ENCODE measurements at regions not wholly inside any gene's neighbourhood (a gene's known extent, or its start where the extent isn't known, plus 50 kb on each side); places are given as distances from the start of the nearest gene placed in this dataset.

- ChIA-PET POLR2A (no interaction called here), CTCF (no interaction called here)
- H3K4me1 ChIP-seq (ENCODE audit: control insufficient read depth, insufficient read depth, low read length), result no peaks in the 10 kb centered on the region
- H3K36me3 ChIP-seq (ENCODE audit: control insufficient read depth in 2 of 2, insufficient read depth in 1 of 2, low read length in 2 of 2), result no peaks in the 10 kb centered on the region
- H3K27ac ChIP-seq (ENCODE audit: extremely low read depth, low read depth, low read length), result no peak overlapping the region
- no peak overlapping the region for H3K4me3 ChIP-seq (ENCODE audit: low read depth, low read length)
- TF ChIP-seq GLIS2 (tag by site-specific recombination; IDR thresholded peaks at IDR 0.05) (no peak), TRIM28 (IDR thresholded peaks at IDR 0.05; ENCODE audit: borderline replicate concordance, low read length) (no peak), FEZF1 (tag by site-specific recombination; IDR thresholded peaks at IDR 0.05) (no peak), ZSCAN23 (tag by site-specific recombination; IDR thresholded peaks at IDR 0.05) (no peak), ZNF341 (tag by site-specific recombination; IDR thresholded peaks at IDR 0.05; ENCODE audit: low read depth) (no peak), ZNF521 (tag by site-specific recombination; IDR thresholded peaks at IDR 0.05) (no peak)
- H3K9me3 ChIP-seq (ENCODE audit: control insufficient read depth, insufficient read depth, low read depth, low read length), result no peaks in the 10 kb centered on the region
Observed at GRCh38 chr5:98157368-98157767, 616.1 kb upstream of the RGMB start.

- Histone ChIP-seq H3K4me1 (ENCODE audit: control insufficient read depth, insufficient read depth, low read length) (no peaks in the 10 kb centered on the region), H3K36me3 (ENCODE audit: control insufficient read depth in 2 of 2, insufficient read depth in 1 of 2, low read length in 2 of 2) (no peaks in the 10 kb centered on the region), H3K27ac (ENCODE audit: extremely low read depth, low read depth, low read length) (no peak overlapping the region), H3K9me3 (ENCODE audit: control insufficient read depth, insufficient read depth, low read depth, low read length) (no peaks in the 10 kb centered on the region), H3K4me3 (ENCODE audit: low read depth, low read length) (no peak overlapping the region)
- ChIA-PET POLR2A (no interaction called here), CTCF (interaction anchor here (0.9 kb wide), 1 partner anchor 242 kb away, joined by 3 read pairs; no protein-coding TSS in a partner anchor)
- TF ChIP-seq ZNF341 (tag by site-specific recombination; IDR thresholded peaks at IDR 0.05; ENCODE audit: low read depth) (no peak), ZNF571 (tag by site-specific recombination; IDR thresholded peaks at IDR 0.05) (no peak), ZNF692 (tag by site-specific recombination; IDR thresholded peaks at IDR 0.05) (no peak), ZNF169 (tag by site-specific recombination; IDR thresholded peaks at IDR 0.05) (no peak), ZNF121 (tag by site-specific recombination; IDR thresholded peaks at IDR 0.05) (no peak), ZNF645 (tag by site-specific recombination; IDR thresholded peaks at IDR 0.05) (no peak), KLF1 (tag by site-specific recombination; IDR thresholded peaks at IDR 0.05) (no peak), ZNF626 (tag by site-specific recombination; IDR thresholded peaks at IDR 0.05) (no peak)
Observed at GRCh38 chr5:98158440-98158839, 615.0 kb upstream of the RGMB start.

- no peaks in the 10 kb centered on the region for H3K36me3 ChIP-seq (ENCODE audit: control insufficient read depth in 2 of 2, insufficient read depth in 1 of 2, low read length in 2 of 2)
- no peak for TF ChIP-seq ZNF341 (tag by site-specific recombination; IDR thresholded peaks at IDR 0.05; ENCODE audit: low read depth)
- TF ChIP-seq ZNF211 (tag by site-specific recombination; IDR thresholded peaks at IDR 0.05; ENCODE audit: low read depth), result no peak
- TF ChIP-seq ZEB2 (tag by site-specific recombination; IDR thresholded peaks at IDR 0.05), result no peak
- no peak for TF ChIP-seq ZNF10 (tag by site-specific recombination; IDR thresholded peaks at IDR 0.05)
- no peak for TF ChIP-seq ZNF658 (tag by site-specific recombination; IDR thresholded peaks at IDR 0.05)
- no peak for TF ChIP-seq ZNF2 (tag by site-specific recombination; IDR thresholded peaks at IDR 0.05)
- TF ChIP-seq ZNF624 (tag by site-specific recombination; IDR thresholded peaks at IDR 0.05), result no peak
- no peaks in the 10 kb centered on the region for H3K9me3 ChIP-seq (ENCODE audit: control insufficient read depth, insufficient read depth, low read depth, low read length)
- H3K4me1 ChIP-seq (ENCODE audit: control insufficient read depth, insufficient read depth, low read length), result no peaks in the 10 kb centered on the region
- ChIA-PET CTCF (interaction anchor here (0.9 kb wide), 1 partner anchor 8 kb away, joined by 4 read pairs; no protein-coding TSS in a partner anchor), POLR2A (no interaction called here)
- no peak overlapping the region for H3K4me3 ChIP-seq (ENCODE audit: low read depth, low read length)
- no peak overlapping the region for H3K27ac ChIP-seq (ENCODE audit: extremely low read depth, low read depth, low read length)
Observed at GRCh38 chr5:98163796-98164493, 609.5 kb upstream of the RGMB start.
